HEK293 (cell line): ENCODE measurements at regions not wholly inside any gene's neighbourhood (a gene's known extent, or its start where the extent isn't known, plus 50 kb on each side); places are given as distances from the start of the nearest gene placed in this dataset.
A peak's percentile ranks its signal among the peaks of the same experiment; 100 is the strongest.

Source experiments
- CTCF ChIA-PET: fragments of 350-600 bp; formaldehyde crosslinking; extraction: SDS; loops from one replicate; lab custom pipeline; 2021; ENCODE audit warnings: antibody characterized with exemption; lab: Yijun Ruan, JAX
- POLR2A ChIA-PET: fragments of 300-600 bp; formaldehyde crosslinking; extraction: SDS; loops from one replicate; lab custom pipeline; 2020; ENCODE audit warnings: antibody characterized with exemption, inconsistent platforms; lab: Yijun Ruan, JAX
- H3K27ac ChIP-seq: fragments of 200-500 bp; sonication (Bioruptor generic); 2 replicates; pipeline ENCODE4 v1.5.1; 2014; ENCODE audit warnings: low read depth, low read length, control low read depth, inconsistent platforms; ENCODE audit errors: extremely low read depth
- H3K36me3 ChIP-seq, 2 experiments: fragments of 200-500 bp in 1 of 2; sonication (Bioruptor generic) in 1 of 2; 1 replicate in 1 of 2; 2 replicates in 1 of 2; pipeline ENCODE4 v1.5.1; 2014 to 2017; ENCODE audit warnings: inconsistent platforms in 2 of 2, low read length in 2 of 2; ENCODE audit not compliant: control insufficient read depth in 2 of 2, insufficient read depth in 1 of 2
- H3K4me1 ChIP-seq: fragments of 200-500 bp; sonication (Bioruptor generic); 2 replicates; pipeline ENCODE4 v1.5.1; 2014; ENCODE audit warnings: mild to moderate bottlenecking, low read length, inconsistent platforms; ENCODE audit not compliant: control insufficient read depth, insufficient read depth
- H3K4me3 ChIP-seq: 2 replicates; pipeline ENCODE4 v1.5.1; 2011; ENCODE audit warnings: low read depth, mild to moderate bottlenecking, control low read depth, low read length, moderate library complexity
- H3K9me3 ChIP-seq: fragments of 200-500 bp; sonication (Bioruptor generic); 2 replicates; pipeline ENCODE4 v1.5.1; 2014; ENCODE audit warnings: low read depth, low read length, inconsistent platforms; ENCODE audit not compliant: control insufficient read depth, insufficient read depth
- GLIS1 ChIP-seq: fragments of 450-650 bp; formaldehyde crosslinking; IDR thresholded peaks from 2 replicates; pipeline ENCODE4 v1.5.1; 2016; ENCODE audit warnings: missing biosample characterization, missing genetic modification characterization
- KLF1 ChIP-seq: fragments of 450-650 bp; formaldehyde crosslinking; IDR thresholded peaks from 2 replicates; pipeline ENCODE4 v1.5.1; 2016; ENCODE audit warnings: missing biosample characterization, missing genetic modification characterization
- MEIS1 ChIP-seq: sonication (generic); formaldehyde crosslinking; IDR thresholded peaks from 2 replicates; pipeline ENCODE4 v1.8.1; 2022; ENCODE audit warnings: missing genetic modification reagents, mild to moderate bottlenecking, borderline replicate concordance
- TCF7L2 ChIP-seq: IDR thresholded peaks from 2 replicates; pipeline ENCODE4 v1.6.1; 2011; ENCODE audit warnings: low read depth, mild to moderate bottlenecking, inconsistent platforms, low read length, moderate library complexity, borderline replicate concordance
- YY2 ChIP-seq: fragments of 450-650 bp; formaldehyde crosslinking; IDR thresholded peaks from 2 replicates; pipeline ENCODE4 v1.5.1; 2016; ENCODE audit warnings: missing biosample characterization, missing genetic modification characterization
- ZNF132 ChIP-seq: fragments of 450-650 bp; formaldehyde crosslinking; IDR thresholded peaks from 2 replicates; pipeline ENCODE4 v1.5.1; 2017; ENCODE audit warnings: missing biosample characterization, missing genetic modification characterization, borderline replicate concordance
- ZNF146 ChIP-seq: fragments of 450-650 bp; formaldehyde crosslinking; IDR thresholded peaks from 2 replicates; pipeline ENCODE4 v1.5.1; 2016; ENCODE audit warnings: missing biosample characterization, missing genetic modification characterization
- ZNF23 ChIP-seq: fragments of 450-650 bp; formaldehyde crosslinking; IDR thresholded peaks from 2 replicates; pipeline ENCODE4 v1.5.1; 2016; ENCODE audit warnings: missing biosample characterization, missing genetic modification characterization, borderline replicate concordance
- ZNF239 ChIP-seq: fragments of 450-650 bp; formaldehyde crosslinking; IDR thresholded peaks from 2 replicates; pipeline ENCODE4 v1.5.1; 2016; ENCODE audit warnings: missing biosample characterization, missing genetic modification characterization
- ZNF266 ChIP-seq: fragments of 450-650 bp; formaldehyde crosslinking; IDR thresholded peaks from 2 replicates; pipeline ENCODE4 v1.5.1; 2016; ENCODE audit warnings: missing biosample characterization, missing genetic modification characterization, low read depth
- ZNF302 ChIP-seq: fragments of 450-650 bp; formaldehyde crosslinking; IDR thresholded peaks from 2 replicates; pipeline ENCODE4 v1.5.1; 2016; ENCODE audit warnings: missing biosample characterization, missing genetic modification characterization, low read depth
- ZNF433 ChIP-seq: fragments of 450-650 bp; formaldehyde crosslinking; IDR thresholded peaks from 2 replicates; pipeline ENCODE4 v1.5.1; 2016; ENCODE audit warnings: missing biosample characterization, missing genetic modification characterization, low read depth
- ZNF791 ChIP-seq: fragments of 450-650 bp; formaldehyde crosslinking; IDR thresholded peaks from 2 replicates; pipeline ENCODE4 v1.5.1; 2016; ENCODE audit warnings: missing biosample characterization, missing genetic modification characterization
- ZNF830 ChIP-seq: fragments of 450-650 bp; IDR thresholded peaks from 2 replicates; pipeline ENCODE4 v1.5.0; 2018; ENCODE audit warnings: missing biosample characterization, missing genetic modification characterization, low read depth, mild to moderate bottlenecking, moderate library complexity
- ZSCAN30 ChIP-seq: fragments of 450-650 bp; IDR thresholded peaks from 2 replicates; pipeline ENCODE4 v1.5.1; 2018; ENCODE audit warnings: missing biosample characterization, mild to moderate bottlenecking, missing genetic modification characterization, moderate library complexity
- TF ChIP-seq, protein P1 (sequence below): fragments of 450-650 bp; formaldehyde crosslinking; IDR thresholded peaks from 2 replicates; pipeline ENCODE4 v1.5.1; 2017; ENCODE audit warnings: missing biosample characterization, missing genetic modification characterization
- TF ChIP-seq, protein P2 (sequence below): fragments of 450-650 bp; IDR thresholded peaks from 2 replicates; pipeline ENCODE4 v1.5.1; 2018; ENCODE audit warnings: missing biosample characterization, missing genetic modification characterization
- TF ChIP-seq, protein P3 (sequence below): fragments of 450-650 bp; formaldehyde crosslinking; IDR thresholded peaks from 2 replicates; pipeline ENCODE4 v1.5.1; 2016; ENCODE audit warnings: missing biosample characterization, missing genetic modification characterization

DNA sequence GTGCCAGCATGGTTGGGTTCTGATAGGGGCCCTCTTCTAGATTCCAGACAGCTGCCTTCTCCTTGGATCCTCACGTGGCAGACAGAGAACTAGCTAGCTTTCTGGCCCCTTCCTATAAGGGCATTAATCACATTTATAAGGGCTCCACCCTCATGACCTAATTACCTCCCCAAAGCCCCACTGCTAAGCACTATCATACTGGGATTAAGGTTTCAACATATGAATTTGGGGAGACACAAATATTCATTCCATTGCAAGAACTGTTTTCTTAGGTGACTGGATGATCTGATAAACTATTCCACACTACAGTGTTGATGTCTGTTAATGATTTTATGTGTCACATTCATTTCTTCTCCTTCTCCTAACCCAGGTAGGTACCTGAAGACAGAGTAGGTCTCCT lies 135.8 kb upstream of the COL21A1 start (continued):
- TF ChIP-seq ZNF132 (tag by site-specific recombination) (no peak), KLF1 (tag by site-specific recombination) (no peak), ZNF266 (tag by site-specific recombination) (no peak), ZNF146 (tag by site-specific recombination) (no peak), ZNF239 (no peak), ZNF302 (tag by site-specific recombination) (no peak)

DNA sequence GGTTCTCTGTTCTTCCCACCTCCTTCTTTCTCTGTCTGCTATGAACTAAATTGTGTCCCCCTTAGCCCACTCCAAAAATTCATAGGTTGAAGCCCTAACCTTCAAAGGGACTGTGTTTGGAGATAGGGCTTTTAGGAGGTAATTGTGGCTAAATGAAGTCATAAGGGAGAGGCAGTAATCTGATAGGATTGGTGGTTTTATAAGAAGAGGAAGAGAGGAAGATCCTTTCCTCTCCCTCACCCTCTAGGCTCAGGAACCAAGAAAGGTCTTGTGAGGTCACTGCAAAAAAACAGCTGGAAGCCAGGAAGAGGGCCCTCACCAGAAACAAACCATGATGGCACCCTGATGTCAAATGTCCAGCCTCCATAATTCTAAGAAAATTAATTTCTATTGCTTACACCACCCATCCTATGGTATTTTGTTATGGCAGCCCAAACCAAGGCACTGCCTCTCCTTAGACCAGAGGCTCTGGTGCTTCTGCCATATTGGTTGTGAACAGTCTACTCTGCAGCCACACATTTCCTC lies 135.1 kb upstream of the COL21A1 start:
- Histone ChIP-seq H3K9me3 (no peaks in the 10 kb centered on the region), H3K36me3 (no peaks in the 10 kb centered on the region), H3K4me3 (no peak overlapping the region), H3K27ac (no peak overlapping the region), H3K4me1 (peaks cover 12% of the 10 kb centered on the region)
- ChIA-PET POLR2A (no interaction called here), CTCF (interaction anchor here (1.4 kb wide), 1 partner anchor 9 kb away, joined by 3 read pairs; no protein-coding TSS in a partner anchor)
- TF ChIP-seq, protein P1, sequence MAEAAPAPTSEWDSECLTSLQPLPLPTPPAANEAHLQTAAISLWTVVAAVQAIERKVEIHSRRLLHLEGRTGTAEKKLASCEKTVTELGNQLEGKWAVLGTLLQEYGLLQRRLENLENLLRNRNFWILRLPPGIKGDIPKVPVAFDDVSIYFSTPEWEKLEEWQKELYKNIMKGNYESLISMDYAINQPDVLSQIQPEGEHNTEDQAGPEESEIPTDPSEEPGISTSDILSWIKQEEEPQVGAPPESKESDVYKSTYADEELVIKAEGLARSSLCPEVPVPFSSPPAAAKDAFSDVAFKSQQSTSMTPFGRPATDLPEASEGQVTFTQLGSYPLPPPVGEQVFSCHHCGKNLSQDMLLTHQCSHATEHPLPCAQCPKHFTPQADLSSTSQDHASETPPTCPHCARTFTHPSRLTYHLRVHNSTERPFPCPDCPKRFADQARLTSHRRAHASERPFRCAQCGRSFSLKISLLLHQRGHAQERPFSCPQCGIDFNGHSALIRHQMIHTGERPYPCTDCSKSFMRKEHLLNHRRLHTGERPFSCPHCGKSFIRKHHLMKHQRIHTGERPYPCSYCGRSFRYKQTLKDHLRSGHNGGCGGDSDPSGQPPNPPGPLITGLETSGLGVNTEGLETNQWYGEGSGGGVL: 0 out of 2 replicates have a peak, but pooled peaks have one; percentile 26
- TF ChIP-seq ZNF23 (tag by site-specific recombination) (no peak), TCF7L2 (0 out of 2 replicates have a peak, but pooled peaks have one; percentile 19)
- TF ChIP-seq, protein P2, sequence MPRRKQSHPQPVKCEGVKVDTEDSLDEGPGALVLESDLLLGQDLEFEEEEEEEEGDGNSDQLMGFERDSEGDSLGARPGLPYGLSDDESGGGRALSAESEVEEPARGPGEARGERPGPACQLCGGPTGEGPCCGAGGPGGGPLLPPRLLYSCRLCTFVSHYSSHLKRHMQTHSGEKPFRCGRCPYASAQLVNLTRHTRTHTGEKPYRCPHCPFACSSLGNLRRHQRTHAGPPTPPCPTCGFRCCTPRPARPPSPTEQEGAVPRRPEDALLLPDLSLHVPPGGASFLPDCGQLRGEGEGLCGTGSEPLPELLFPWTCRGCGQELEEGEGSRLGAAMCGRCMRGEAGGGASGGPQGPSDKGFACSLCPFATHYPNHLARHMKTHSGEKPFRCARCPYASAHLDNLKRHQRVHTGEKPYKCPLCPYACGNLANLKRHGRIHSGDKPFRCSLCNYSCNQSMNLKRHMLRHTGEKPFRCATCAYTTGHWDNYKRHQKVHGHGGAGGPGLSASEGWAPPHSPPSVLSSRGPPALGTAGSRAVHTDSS (tag by site-specific recombination): peak; percentile 40; the same call in 1 of the 2 replicates
- TF ChIP-seq, all 188 proteins: peak for 3

DNA sequence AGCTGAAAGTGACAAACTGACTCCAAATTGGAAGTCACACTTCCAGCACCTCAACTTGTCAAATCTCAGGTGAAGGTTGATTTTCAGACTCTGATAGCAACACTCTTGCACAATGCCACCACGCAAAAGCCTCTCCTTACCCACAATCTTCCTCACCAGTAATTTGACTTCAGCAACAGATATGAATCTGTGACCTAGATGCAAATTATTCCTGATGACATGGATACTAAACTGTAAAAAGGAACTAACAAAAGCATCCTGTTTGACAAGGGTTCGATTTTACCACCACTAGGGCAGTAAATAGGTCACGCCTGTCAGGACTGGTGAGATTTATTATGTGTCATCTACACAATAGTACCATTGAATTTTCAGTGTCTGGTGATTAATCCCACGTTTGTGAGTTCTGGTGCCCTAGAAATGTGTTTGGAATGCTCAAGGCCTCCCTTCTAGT lies 134.4 kb upstream of the COL21A1 start:
- ChIA-PET POLR2A (no interaction called here), CTCF (interaction anchor here (1.0 to 1.4 kb wide), 2 partner anchors 9 to 11 kb away, joined by 3 read pairs; no protein-coding TSS in a partner anchor)
- no peak for TF ChIP-seq YY2
- no peak for TF ChIP-seq GLIS1 (tag by site-specific recombination)
- TF ChIP-seq ZSCAN30: no peak
- TF ChIP-seq ZNF791 (tag by site-specific recombination): no peak
- TF ChIP-seq, protein P3, sequence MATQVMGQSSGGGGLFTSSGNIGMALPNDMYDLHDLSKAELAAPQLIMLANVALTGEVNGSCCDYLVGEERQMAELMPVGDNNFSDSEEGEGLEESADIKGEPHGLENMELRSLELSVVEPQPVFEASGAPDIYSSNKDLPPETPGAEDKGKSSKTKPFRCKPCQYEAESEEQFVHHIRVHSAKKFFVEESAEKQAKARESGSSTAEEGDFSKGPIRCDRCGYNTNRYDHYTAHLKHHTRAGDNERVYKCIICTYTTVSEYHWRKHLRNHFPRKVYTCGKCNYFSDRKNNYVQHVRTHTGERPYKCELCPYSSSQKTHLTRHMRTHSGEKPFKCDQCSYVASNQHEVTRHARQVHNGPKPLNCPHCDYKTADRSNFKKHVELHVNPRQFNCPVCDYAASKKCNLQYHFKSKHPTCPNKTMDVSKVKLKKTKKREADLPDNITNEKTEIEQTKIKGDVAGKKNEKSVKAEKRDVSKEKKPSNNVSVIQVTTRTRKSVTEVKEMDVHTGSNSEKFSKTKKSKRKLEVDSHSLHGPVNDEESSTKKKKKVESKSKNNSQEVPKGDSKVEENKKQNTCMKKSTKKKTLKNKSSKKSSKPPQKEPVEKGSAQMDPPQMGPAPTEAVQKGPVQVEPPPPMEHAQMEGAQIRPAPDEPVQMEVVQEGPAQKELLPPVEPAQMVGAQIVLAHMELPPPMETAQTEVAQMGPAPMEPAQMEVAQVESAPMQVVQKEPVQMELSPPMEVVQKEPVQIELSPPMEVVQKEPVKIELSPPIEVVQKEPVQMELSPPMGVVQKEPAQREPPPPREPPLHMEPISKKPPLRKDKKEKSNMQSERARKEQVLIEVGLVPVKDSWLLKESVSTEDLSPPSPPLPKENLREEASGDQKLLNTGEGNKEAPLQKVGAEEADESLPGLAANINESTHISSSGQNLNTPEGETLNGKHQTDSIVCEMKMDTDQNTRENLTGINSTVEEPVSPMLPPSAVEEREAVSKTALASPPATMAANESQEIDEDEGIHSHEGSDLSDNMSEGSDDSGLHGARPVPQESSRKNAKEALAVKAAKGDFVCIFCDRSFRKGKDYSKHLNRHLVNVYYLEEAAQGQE (tag by site-specific recombination): no peak
- no peak for TF ChIP-seq ZNF433
- peak; percentile 52; the same call in 1 of the 2 replicates for TF ChIP-seq MEIS1
- TF ChIP-seq ZNF23 (tag by site-specific recombination): no peak
- no peak for TF ChIP-seq ZNF830 (tag by site-specific recombination)
- Histone ChIP-seq H3K4me1 (peaks cover 12% of the 10 kb centered on the region), H3K4me3 (no peak overlapping the region), H3K9me3 (no peaks in the 10 kb centered on the region), H3K36me3 (no peaks in the 10 kb centered on the region), H3K27ac (no peak overlapping the region)
